GM12872 (cell line): ENCODE measurements at regions not wholly inside any gene's neighbourhood (a gene's known extent, or its start where the extent isn't known, plus 50 kb on each side); places are given as distances from the start of the nearest gene placed in this dataset.

ENCODE experiments used
- CTCF ChIP-seq: IDR thresholded peaks from 3 replicates; pipeline ENCODE4 v1.5.1; 2011; ENCODE audit warnings: low read depth, mild to moderate bottlenecking, low read length, moderate library complexity; ENCODE audit not compliant: insufficient read depth

- no peak for TF ChIP-seq CTCF
These were observed 205.9 kb downstream of the RPLP1 start for GRCh38 chr15:69658411-69658945.

- TF ChIP-seq CTCF = no peak
These were observed 206.9 kb downstream of the RPLP1 start for GRCh38 chr15:69659454-69660050.

GRCh38 chr15:69660114-69660513 is 207.5 kb downstream of the RPLP1 start:
- TF ChIP-seq CTCF = no peak

GRCh38 chr15:69660658-69661405 is 208.2 kb downstream of the RPLP1 start:
- TF ChIP-seq CTCF = no peak

GRCh38 chr15:69661446-69661845 is 208.8 kb downstream of the RPLP1 start:
- TF ChIP-seq CTCF = no peak

- TF ChIP-seq CTCF = no peak
These were observed 209.4 kb downstream of the RPLP1 start for GRCh38 chr15:69661871-69662644.

- TF ChIP-seq CTCF = no peak
These were observed 210.0 kb downstream of the RPLP1 start for GRCh38 chr15:69662645-69663000.
